CD4-positive, alpha-beta T cell (primary cell): ENCODE measurements at regions not wholly inside any gene's neighbourhood (a gene's known extent, or its start where the extent isn't known, plus 50 kb on each side); places are given as distances from the start of the nearest gene placed in this dataset.

Experiments used
- ATAC-seq: fragments of 200-7000 bp; cut with Tn5 transposase; one replicate; pipeline ENCODE4 v1.10.0; 2022; ENCODE audit warnings: mild to moderate bottlenecking; ENCODE audit not compliant: poor library complexity
- CTCF ChIA-PET: fragments of 350-600 bp; sonication (Branson Sonifier 250); formaldehyde crosslinking; loops from one replicate; lab custom pipeline; 2021; ENCODE audit warnings: antibody characterized with exemption, inconsistent platforms; lab: Charles Lee
- POLR2A ChIA-PET: fragments of 350-600 bp; sonication (Branson Sonifier 250); formaldehyde crosslinking; loops from one replicate; lab custom pipeline; 2021; ENCODE audit warnings: antibody characterized with exemption, inconsistent platforms; lab: Charles Lee
- DNase-seq, 14 experiments: peaks; one replicate each; pipeline ENCODE4 v3.0.0-alpha.2; 2013 to 2020; ENCODE audit warnings: mixed read lengths in 2 of 14
- H3K27ac ChIP-seq, 2 donors: one replicate each; pipeline versions ENCODE4 v1.5.1 to v1.7.0; 2013; ENCODE audit warnings: low read length in 2 of 2, low read depth in 1 of 2, mild to moderate bottlenecking in 1 of 2
- H3K27me3 ChIP-seq, 2 experiments: 1 replicate in 1 of 2; 2 replicates in 1 of 2; pipeline versions ENCODE4 v1.6.1 to v1.7.0; 2013; ENCODE audit warnings: low read length in 2 of 2, control low read depth in 1 of 2, mild to moderate bottlenecking in 1 of 2, moderate library complexity in 1 of 2; ENCODE audit not compliant: insufficient read depth in 2 of 2, control insufficient read depth in 1 of 2
- H3K36me3 ChIP-seq: one replicate; pipeline ENCODE4 v1.6.1; 2013; ENCODE audit warnings: low read length, control low read depth; ENCODE audit not compliant: insufficient read depth
- H3K4me1 ChIP-seq: one replicate; pipeline ENCODE4 v1.6.1; 2013; ENCODE audit warnings: low read length, control low read depth; ENCODE audit not compliant: insufficient read depth
- H3K4me3 ChIP-seq: one replicate; pipeline ENCODE4 v1.5.1; 2013; ENCODE audit warnings: mild to moderate bottlenecking, low read length, moderate library complexity
- H3K9me3 ChIP-seq, 2 experiments: 1 replicate in 1 of 2; 2 replicates in 1 of 2; pipeline versions ENCODE4 v1.6.1 to v1.7.0; 2013; ENCODE audit warnings: low read length in 2 of 2, mild to moderate bottlenecking in 2 of 2, control low read depth in 1 of 2, moderate library complexity in 1 of 2; ENCODE audit not compliant: control insufficient read depth in 1 of 2, insufficient read depth in 1 of 2
- H3K27ac Mint-ChIP-seq: one replicate; pipeline ENCODE4 v1.8.0; 2020; ENCODE audit warnings: mixed read lengths
- H3K27me3 Mint-ChIP-seq: one replicate; pipeline ENCODE4 v1.8.0; 2021; ENCODE audit warnings: mixed read lengths
- H3K36me3 Mint-ChIP-seq: one replicate; pipeline ENCODE4 v1.8.0; 2021; ENCODE audit warnings: low read depth, mixed read lengths
- H3K4me1 Mint-ChIP-seq: one replicate; pipeline ENCODE4 v1.8.0; 2021; ENCODE audit warnings: low read depth, mixed read lengths
- H3K4me3 Mint-ChIP-seq: one replicate; pipeline ENCODE4 v1.8.0; 2020; ENCODE audit warnings: mild to moderate bottlenecking, mixed read lengths
- H3K9me3 Mint-ChIP-seq: one replicate; pipeline ENCODE4 v1.8.0; 2020; ENCODE audit warnings: mixed read lengths
- intact Hi-C, 2 experiments: fragments of 100-400 bp; cut with DNase I in 1 of 2; cut with micrococcal nuclease in 1 of 2; formaldehyde crosslinking; loops; one replicate each; pipeline versions ENCODE4 v1.15.1 to v1.9.0; 2023 to 2025; cut with DNase I, micrococcal nuclease
- TF ChIP-seq, protein P1 (sequence below): fragments of 200-600 bp; IDR thresholded peaks from one replicate; pipeline ENCODE4 v1.8.0; 2022; ENCODE audit warnings: antibody characterized with exemption, mild to moderate bottlenecking

DNA sequence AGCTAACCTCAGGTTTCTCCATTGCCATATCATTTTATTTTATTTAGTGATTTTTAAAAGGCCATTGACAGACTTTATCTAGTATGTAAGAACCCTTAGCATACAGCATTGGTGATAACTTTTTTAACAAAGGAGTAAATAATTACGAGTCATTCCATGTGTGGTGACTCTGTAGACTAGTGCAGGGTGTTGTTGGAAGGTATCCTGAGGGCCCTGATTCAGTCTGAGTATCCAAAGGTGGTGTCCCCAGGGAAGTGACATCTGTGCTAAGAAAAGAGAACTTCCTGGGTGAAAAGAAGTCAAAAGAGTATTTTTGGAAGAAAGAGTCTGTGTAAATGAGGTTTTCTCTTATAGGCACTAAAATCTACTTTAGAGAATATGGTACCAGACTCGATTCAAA lies 308.4 kb downstream of the C7orf25 start:
- H3K4me3 ChIP-seq, result no peak overlapping the region
- DNase-seq (no peak), ATAC-seq (no peak)
- H3K36me3 ChIP-seq, result no peaks in the 10 kb centered on the region
- no peaks in the 10 kb centered on the region for H3K36me3 Mint-ChIP-seq
- peaks cover 3% of the 10 kb centered on the region for H3K27me3 Mint-ChIP-seq
- TF ChIP-seq, protein P1, sequence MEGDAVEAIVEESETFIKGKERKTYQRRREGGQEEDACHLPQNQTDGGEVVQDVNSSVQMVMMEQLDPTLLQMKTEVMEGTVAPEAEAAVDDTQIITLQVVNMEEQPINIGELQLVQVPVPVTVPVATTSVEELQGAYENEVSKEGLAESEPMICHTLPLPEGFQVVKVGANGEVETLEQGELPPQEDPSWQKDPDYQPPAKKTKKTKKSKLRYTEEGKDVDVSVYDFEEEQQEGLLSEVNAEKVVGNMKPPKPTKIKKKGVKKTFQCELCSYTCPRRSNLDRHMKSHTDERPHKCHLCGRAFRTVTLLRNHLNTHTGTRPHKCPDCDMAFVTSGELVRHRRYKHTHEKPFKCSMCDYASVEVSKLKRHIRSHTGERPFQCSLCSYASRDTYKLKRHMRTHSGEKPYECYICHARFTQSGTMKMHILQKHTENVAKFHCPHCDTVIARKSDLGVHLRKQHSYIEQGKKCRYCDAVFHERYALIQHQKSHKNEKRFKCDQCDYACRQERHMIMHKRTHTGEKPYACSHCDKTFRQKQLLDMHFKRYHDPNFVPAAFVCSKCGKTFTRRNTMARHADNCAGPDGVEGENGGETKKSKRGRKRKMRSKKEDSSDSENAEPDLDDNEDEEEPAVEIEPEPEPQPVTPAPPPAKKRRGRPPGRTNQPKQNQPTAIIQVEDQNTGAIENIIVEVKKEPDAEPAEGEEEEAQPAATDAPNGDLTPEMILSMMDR, result no peak
- no peaks in the 10 kb centered on the region for H3K4me1 ChIP-seq
- H3K9me3 ChIP-seq, result no peaks in the 10 kb centered on the region
- H3K4me3 Mint-ChIP-seq, result no peak overlapping the region
- intact Hi-C loops, result no loop called here
- H3K9me3 Mint-ChIP-seq, result no peaks in the 10 kb centered on the region
- CTCF ChIA-PET, result no interaction called here
- POLR2A ChIA-PET, result no interaction called here
- no peak overlapping the region for H3K27ac ChIP-seq
- H3K4me1 Mint-ChIP-seq, result no peaks in the 10 kb centered on the region
- no peaks in the 10 kb centered on the region for H3K27me3 ChIP-seq
- H3K27ac Mint-ChIP-seq, result no peak overlapping the region

DNA sequence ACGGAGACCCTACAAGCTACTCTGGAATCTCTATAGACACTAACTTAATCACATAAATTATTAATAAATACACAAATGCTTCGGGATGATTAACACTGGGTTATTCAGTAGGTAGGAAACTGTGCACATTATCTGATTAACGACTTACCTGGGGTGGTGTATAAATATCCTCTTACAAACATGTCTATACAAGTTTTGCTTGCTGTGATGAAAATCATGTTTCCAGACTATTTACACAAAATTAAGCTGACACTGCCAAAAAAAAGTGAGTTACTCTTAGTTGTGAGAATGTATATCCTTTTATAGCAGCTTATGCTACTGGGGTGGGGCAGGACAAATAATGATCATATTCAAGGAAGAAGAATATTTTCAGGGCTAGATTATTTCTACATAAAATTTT lies 314.6 kb downstream of the C7orf25 start:
- Mint-ChIP-seq H3K27me3 (no peaks in the 10 kb centered on the region), H3K9me3 (no peaks in the 10 kb centered on the region), H3K4me3 (no peak overlapping the region), H3K27ac (no peak overlapping the region), H3K4me1 (no peaks in the 10 kb centered on the region), H3K36me3 (no peaks in the 10 kb centered on the region)
- no peak for DNase-seq
- TF ChIP-seq, protein P1, result no peak
- no peak overlapping the region for H3K4me3 ChIP-seq
- no peaks in the 10 kb centered on the region for H3K4me1 ChIP-seq
- no peak for ATAC-seq
- intact Hi-C loops, result no loop called here
- H3K36me3 ChIP-seq, result no peaks in the 10 kb centered on the region
- ChIA-PET POLR2A (no interaction called here), CTCF (no interaction called here)
- H3K27ac ChIP-seq, result no peak overlapping the region
- no peaks in the 10 kb centered on the region for H3K27me3 ChIP-seq
- no peaks in the 10 kb centered on the region for H3K9me3 ChIP-seq

DNA sequence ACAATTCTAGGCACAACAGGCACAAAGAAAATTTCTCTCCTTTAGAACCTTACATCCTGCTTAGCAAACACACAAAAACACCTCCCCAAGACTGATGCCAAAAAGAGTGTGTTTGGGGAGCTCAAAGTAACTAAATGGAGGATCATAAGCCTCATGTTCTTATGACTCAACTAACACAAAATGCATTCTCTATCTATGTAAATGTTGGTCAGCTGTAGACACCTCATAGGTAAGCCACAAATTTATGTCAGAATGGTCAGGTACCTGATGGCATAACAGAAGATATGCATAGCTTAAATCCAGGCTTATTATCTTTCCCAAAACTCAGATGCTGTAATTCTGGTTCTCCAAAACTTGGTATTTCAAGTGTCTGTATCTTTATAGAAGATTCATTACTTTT lies 315.1 kb downstream of the C7orf25 start:
- Mint-ChIP-seq H3K4me1 (no peaks in the 10 kb centered on the region), H3K9me3 (no peaks in the 10 kb centered on the region), H3K27ac (no peak overlapping the region), H3K36me3 (no peaks in the 10 kb centered on the region), H3K27me3 (no peaks in the 10 kb centered on the region), H3K4me3 (no peak overlapping the region)
- ATAC-seq (no peak), DNase-seq (no peak)
- intact Hi-C loops, result no loop called here
- POLR2A ChIA-PET, result no interaction called here
- Histone ChIP-seq H3K4me3 (no peak overlapping the region), H3K36me3 (no peaks in the 10 kb centered on the region), H3K27ac (no peak overlapping the region), H3K27me3 (no peaks in the 10 kb centered on the region), H3K4me1 (no peaks in the 10 kb centered on the region), H3K9me3 (no peaks in the 10 kb centered on the region)
- TF ChIP-seq, protein P1, result no peak
- CTCF ChIA-PET, result no interaction called here
